HG03439 (cell line): ENCODE measurements at regions not wholly inside any gene's neighbourhood (a gene's known extent, or its start where the extent isn't known, plus 50 kb on each side); places are given as distances from the start of the nearest gene placed in this dataset.
"Not testable (repeated sequence)": the region's sequence is repeated elsewhere in the genome, so short reads cannot be mapped to it uniquely, and the experiment has no call there.

Experiments
- ATAC-seq: cut with Tn5 transposase; IDR thresholded peaks from one replicate; pipeline ENCODE4 v1.9.1; 2021; ENCODE audit warnings: mild to moderate bottlenecking, moderate library complexity; ENCODE audit not compliant: unreplicated experiment

DNA sequence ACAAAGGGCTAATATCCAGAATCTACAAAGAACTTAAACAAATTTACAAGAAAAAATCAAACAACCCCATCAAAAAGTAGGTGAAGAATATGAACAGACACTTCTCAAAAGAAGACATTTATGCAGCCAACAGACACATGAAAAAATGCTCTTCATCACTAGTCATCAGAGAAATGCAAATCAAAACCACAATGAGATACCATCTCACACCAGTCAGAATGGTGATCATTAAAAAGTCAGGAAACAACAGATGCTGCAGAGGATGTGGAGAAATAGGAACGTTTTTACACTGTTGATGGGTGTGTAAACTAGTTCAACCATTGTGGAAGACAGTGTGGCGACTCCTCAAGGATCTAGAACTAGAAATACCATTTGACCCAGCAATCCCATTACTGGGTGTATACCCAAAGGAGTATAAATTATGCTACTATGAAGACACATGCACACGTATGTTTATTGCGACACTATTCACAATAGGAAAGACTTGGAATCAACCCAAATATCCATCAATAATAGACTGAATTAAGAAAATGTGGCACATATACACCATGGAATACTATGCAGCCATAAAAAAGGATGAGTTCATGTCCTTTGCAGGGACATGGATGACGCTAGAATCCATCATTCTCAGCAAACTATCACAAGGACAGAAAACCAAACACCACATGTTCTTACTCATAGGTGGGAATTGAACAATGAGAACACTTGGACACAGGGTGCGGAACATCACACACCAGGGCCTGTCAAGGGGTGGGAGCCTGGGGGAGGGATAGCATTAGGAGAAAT lies 241.5 kb downstream of the KCNRG start:
- not testable (repeated sequence) for ATAC-seq

DNA sequence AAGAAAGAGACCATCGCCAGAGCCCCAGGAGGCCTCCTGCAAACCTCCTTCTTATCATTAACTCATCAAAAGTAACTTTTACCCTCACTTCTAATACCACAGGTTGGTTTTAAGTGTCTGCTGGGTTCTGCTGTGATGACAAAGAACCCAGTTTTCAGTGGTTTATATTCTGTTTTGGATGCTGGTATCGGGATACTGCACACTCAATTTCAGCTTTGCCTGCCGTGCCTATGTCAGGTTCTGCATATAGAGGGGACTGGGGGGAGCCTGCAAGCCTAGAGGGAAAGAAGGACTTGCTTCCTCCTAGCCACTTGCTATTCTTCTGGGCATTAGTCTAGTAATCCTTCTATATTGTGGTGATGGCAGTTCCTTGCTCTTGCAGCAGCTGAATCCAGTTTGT lies 242.4 kb downstream of the KCNRG start:
- ATAC-seq, result no peak

DNA sequence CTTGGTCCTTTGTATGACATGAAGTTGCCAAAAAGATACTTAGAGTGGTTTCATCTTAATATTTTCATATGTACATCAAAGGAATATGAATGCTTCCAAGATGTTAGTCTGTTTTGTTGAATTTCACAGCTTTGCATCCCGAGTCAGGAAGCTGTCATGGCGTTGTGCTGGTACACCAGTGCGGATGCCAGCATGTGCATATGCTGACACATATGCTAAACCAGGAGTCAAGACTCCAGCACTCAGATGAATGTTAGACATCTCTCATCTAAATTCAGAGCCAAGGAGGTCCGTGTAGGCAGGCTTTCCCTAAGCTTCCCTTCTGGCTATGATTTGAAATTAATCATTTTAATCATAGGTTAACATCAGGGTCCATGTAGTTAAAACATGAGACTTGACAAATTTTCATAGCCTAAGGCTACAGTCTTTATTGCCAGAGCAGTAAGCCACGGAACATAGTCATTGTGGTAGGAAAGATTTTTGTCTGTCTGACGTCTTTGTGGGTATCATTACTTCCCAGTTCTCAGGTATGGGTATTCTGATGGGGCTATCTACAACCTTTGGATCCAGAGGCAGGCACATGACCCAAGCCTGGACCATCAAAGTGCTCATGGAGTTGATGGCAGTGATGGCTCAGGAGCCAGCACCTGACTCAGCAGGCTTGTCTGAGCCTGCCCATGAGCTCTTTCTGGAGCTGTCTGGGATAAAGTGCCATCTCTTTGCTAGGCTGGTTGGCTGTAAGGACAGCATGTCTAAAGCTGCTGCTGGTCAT lies 246.1 kb downstream of the KCNRG start:
- no peak for ATAC-seq

DNA sequence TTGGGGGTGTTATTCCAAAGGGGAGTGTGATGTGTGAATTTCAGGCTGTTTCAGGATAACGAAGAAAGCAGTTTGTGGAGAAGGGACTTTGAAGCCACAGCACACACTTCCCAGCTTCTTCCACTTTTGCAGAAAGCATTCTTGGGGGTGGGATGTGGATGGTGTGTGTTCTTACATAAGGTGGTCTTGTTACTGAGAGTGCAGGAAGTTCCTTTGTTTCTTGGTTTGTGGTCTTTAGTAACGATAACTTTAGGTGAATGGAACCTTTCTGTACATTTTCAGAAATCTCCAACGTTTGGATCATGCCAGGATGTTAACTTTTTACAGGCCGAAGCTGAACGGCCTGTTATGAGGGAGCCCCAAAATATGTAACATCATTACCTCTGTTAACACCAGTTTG lies 251.8 kb downstream of the KCNRG start:
- ATAC-seq, result no peak

DNA sequence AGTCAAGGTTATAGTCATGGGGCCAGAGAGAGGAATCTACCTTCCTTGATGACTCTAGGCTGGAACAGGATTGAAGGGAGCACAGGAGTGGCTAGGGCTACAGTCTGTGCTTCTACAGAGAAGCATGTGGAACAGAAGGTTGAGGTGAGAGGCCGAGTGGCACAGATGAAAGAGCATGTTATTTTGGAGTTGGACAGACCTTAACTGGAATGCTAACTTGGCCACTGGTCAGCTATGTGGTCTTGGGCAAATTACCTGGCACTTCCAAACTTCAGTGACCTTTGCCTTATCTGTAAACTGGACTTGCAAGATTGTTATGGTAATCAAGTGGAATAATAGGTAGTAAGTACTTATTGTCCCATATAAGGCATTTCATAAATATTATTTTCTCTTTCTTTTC lies 252.7 kb downstream of the KCNRG start:
- no peak for ATAC-seq

DNA sequence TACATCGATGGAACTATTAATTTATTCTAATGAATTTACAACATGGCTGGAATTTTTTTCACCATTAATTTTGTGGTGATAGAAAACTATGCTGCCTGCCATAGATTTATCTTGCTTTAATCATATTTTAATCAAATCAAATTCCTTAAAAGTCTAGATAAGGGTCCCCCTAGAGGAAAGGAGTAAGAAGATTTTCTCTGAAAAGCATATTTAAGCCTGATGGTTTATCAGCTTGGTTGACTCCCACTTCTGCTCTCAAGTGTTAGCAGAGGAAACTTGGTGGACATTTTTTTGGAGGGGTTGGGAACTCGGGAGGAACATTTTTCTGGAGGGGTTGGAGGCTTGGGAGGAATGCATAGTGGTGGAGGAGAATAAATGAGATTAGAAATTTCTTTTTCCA lies 253.3 kb downstream of the KCNRG start:
- no peak for ATAC-seq

DNA sequence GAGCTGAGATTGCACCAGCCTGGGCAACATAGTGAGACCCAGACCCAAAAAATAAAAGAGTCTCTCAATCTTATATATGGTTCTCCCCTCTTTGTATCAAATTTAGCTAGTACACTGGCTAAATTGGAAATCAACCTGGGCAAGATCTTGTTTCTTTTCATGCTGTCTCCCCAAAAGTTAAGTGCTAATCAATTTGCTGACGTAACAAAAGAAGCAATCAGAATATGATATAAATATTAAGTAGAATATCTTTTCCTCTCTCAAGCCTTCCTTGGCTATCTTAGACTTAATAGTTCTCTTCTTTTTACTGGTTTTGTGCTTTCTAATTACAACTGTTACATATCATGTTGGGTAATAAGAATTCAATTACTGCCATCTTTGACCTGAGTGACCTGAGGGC lies 258.9 kb downstream of the KCNRG start:
- no peak for ATAC-seq

DNA sequence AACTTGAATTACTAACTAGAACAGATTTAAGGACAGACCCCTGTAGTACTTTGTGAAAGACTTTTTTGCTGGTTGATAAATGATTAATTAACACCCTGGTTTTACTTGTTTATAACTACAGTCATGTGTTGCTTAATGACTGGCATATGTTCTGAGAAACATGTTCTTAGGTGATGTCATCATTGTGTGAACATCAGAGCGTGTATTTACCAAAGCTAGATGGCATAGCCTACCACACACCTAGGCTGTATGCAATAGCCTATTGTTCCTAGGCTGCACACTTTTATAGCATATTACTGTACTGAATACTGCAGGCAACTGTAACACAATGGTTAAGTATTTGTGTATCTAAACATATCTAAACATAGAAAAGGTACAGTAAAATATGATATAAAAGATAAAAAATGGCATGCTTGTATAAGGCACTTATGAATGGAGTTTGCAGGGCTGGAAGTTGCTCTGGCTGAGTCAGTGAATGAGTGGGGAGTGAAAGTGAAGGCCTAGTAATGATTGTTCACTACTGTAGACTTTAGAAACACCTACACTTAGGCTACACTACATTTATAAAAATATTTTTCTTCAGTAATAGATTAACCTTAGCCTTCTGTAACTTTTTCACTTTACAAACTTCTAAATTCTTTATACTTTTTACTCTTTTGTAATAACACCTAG lies 260.3 kb downstream of the KCNRG start:
- ATAC-seq, result no peak

DNA sequence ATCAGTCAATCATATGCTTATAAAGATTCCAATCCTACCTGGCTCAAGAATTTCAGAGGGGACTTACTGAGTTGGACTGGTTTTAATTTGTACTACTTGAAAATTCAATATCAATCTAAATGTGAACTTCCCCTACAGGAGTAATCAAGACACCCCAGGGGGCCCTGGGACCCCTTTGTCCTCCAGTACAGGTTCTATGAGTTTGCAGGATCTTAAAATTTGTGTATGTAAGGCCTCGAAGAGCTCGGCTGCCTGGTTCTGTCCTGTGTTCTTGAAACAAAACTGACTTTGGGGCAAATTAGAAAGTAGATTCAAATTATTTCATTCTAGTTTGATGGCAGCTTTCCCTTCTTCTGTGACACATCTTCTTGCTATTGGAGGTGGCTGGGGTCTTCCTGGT lies 261.3 kb downstream of the KCNRG start:
- no peak for ATAC-seq

DNA sequence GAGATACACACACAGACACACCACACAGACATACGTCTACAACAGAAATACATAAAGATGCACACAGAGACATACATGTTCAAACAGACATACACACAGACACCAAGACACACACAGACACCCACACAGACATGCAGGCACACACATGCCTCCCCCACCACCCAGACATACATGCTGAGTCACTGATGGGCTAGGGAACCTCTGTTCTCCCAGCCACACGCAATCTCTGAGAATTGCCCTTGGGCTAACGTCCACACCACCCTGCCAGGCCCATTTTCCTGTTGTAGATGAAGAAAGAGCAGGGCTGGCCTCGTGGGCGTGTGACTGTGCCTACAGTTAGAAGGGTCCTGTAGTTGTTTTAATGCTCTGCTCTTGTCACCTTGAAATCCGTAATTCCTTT lies 261.9 kb downstream of the KCNRG start:
- no peak for ATAC-seq

DNA sequence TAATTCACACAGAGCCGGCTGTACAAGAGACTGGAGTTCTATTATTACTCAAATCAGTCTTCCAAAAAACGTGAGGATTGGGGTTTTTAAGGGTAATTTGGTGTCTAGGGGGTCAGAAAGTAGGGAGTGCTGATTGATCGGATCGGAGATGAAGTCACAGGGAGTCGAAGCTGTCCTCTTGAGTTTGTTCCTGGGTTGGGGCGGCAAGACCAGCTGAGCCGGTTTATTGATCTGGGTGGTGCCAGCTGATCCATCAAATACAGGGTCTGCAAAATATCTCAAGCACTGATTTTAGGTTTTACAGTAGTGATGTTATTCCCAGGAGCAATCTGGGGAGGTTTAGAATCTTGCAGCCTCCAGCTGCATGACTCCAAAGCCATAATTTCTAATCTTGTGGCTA lies 262.7 kb downstream of the KCNRG start:
- no peak for ATAC-seq

DNA sequence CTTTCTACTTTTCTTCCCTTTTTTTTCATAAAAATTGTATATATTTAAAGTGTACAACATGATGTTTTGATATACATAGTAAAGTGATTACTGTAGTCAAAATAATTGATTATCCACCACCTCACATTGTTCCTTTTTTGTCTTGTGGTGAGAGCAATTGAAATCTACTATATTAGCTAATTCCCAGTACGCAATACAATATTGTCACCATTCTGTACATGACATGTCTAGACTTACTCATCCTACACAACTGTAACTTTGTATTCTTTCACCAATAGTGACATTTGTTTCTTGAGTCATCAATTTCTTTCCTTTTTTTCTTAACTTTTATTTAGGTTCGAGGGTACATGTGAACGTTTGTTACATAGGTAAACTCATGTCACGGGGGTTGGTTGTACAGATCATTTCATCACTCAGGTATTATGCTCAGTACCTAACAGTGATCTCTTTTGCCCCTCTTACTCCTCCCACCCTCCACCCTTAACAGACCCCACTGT lies 265.2 kb downstream of the KCNRG start:
- no peak for ATAC-seq

DNA sequence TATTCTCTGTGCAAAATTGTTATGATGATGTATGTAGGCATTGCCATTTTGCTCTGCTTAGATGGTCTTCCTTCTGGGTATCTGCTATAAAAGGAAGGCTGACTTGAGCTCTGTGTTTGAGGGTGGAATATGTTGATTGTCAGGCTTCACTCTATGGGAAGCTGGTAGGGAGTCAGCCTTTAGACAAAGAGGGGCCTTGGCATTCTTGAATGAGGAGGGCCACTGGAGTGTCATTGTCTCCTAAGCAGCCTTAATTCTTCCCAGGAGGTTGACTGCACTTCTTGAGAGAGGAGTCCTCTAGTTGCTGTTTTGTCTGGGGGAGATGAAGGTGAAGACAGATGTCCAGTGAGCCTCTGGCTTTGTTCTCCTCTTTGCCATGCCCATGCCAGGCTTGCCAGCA lies 266.8 kb downstream of the KCNRG start:
- no peak for ATAC-seq

DNA sequence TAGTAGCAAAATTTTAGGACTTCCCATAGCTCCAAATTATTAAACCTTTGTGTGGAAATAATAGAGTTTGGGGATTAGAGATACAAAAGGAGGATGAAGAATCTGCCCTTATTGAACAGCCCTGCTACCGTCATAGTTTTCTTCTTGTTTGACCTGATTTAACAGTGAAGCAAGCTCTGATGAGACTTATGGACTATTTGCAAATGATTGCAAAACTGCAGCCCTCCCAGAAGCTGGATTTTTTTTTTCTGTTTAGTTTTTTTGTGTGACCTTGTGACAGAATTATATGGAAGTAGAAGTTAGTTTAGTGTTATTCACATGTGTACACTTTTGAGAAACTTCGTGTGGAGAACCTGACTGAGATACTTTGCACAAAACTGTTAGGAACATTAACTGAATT lies 267.8 kb downstream of the KCNRG start:
- ATAC-seq, result no peak

DNA sequence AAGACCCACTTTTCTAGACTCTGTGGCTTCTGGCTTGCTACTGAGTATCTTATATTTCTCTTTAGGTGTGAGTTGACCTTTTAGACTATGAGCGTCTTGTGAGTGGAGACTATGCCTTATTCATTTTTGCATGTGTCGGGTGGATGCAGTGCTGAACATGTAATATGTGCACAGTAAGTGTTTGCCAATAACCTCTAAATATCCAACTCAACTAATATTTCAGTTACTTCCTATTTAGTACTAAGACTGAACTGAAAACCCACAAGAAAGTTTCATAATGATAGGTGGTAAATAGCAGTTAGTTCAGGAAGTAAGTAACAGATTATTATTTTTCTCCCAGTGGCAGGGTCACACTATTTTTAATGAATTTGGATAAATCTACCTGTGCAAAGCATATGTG lies 269.3 kb downstream of the KCNRG start:
- peak; percentile 66 for ATAC-seq

DNA sequence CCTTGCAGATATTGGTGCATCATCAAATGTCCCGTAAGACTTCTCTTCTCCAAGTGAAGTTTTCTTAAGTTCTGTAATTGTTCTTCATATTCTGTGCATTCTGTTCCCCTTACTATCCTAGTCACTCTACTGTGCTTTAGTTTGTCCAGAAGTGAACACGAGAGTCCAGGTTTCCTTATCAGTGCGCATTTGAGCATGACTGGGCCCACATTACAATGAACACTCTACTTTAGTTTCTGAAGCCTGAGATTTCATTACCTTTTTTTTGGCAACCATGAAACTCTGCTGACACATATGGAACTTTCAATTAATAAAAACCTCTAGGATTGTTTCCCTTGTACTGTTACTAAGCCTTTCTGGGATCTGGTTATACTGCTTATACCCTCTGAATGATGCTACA lies 270.0 kb downstream of the KCNRG start:
- no peak for ATAC-seq

DNA sequence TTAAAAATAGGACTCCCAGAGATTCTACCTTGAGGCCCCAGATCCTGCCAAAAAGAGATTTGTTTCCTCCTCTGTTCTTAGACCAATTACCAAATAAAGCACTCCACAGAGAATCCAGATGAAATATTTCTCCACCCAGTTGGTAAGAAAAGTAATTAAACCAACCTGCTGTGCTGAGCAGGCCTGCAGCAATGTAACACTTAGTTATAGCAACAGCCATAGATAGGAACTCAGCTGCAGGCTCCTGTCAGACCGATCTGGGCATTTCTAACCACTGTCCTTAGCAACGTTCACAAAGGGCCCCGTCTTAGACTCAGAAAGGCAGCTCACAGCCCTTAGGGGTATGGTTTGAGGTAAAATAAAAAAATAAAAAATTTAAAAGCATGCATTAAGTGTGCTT lies 271.1 kb downstream of the KCNRG start:
- no peak for ATAC-seq

DNA sequence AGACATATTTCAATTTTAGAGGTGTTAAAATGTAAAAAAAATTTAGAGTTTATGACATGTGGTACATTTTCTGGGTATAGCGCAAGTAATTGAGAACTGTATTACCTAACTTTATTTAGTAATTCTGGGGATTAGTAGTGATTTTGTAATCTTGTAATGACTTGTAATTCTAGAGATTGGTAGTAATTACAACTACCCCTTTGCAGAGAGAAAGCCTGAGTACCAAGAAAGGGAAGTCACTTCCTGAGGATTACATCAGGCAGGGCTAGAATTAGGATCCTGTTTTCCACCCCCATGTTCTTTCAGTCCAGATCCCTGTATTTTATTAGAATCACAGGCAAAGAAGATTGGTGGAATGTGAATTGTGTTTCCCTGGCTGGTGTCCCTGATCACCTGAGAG lies 274.9 kb downstream of the KCNRG start:
- ATAC-seq, result no peak

DNA sequence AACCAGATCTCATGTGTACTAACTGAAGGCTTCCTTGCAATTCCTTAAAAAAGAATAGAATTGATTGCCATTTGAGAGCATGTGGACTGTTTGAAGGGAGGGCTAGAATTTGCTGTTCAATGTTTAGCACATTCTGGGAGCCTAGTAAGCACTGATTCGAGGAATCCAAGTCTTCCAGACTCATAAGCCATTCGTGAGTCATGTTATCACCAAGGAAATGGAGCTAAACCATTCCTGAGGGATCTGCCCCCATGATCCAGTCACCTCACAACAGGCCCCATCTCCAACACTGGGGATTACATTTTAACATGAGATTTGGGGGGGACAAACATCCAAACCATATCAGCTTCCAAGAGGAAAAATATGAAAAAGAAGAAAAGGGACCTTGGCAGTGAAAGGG lies 276.4 kb downstream of the KCNRG start:
- ATAC-seq, result no peak

DNA sequence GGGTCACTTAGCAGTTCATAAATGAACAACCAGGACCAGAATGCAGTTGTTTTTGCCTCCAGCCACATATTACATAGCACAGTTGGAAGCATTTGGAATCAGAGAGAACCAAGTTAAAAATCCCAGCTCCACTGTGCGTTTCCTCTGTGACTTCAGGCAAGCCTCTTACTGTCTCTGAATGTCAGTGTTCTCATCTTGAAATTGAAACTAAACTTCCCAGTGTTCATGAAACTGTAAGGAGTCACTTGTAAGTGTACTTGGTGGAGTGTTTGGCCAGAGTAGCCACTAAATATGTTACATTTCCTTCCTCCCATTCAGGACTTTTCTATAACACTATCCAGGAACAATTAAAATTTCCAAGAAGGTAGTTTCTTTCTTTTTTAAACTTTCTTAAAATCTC lies 276.8 kb downstream of the KCNRG start:
- ATAC-seq, result no peak

DNA sequence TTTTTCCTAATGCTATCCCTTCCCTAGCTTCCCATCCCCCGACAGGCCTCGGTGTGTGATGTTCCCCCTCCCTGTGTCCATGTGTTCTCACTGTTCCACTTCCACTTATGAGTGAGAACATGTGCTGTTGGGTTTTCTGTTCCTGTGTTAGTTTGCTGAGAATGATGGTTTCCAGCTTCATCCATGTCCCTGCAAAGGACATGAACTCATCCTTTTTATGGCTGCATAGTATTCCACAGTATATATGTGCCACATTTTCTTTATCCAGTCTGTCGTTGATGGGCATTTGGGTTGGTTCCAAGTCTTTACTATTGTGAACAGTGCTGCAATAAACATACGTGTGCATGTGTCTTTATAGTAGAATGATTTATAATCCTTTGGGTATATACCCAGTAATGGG lies 279.2 kb downstream of the KCNRG start:
- not testable (repeated sequence) for ATAC-seq
